Gastroesophageal sphincter (tissue), 3 donors: ENCODE measurements at regions not wholly inside any gene's neighbourhood (a gene's known extent, or its start where the extent isn't known, plus 50 kb on each side); places are given as distances from the start of the nearest gene placed in this dataset.

ENCODE experiments used
- CTCF ChIP-seq, 4 experiments: fragments of 200-600 bp in 2 of 4; fragments of 450-650 bp in 2 of 4; sonication (generic) in 1 of 4; IDR thresholded peaks; one replicate each; pipeline ENCODE4 v1.5.1; 2017 to 2019; ENCODE audit warnings: antibody characterized with exemption in 4 of 4, mild to moderate bottlenecking in 2 of 4, moderate library complexity in 2 of 4
- EP300 ChIP-seq: sonication (generic); formaldehyde crosslinking; IDR thresholded peaks from one replicate; pipeline ENCODE4 v1.6.1; 2017; ENCODE audit warnings: antibody characterized with exemption, mild to moderate bottlenecking
- POLR2A ChIP-seq, 2 donors: fragments of 450-650 bp; IDR thresholded peaks; one replicate each; pipeline ENCODE4 v1.6.1; 2017; ENCODE audit warnings: antibody characterized with exemption in 2 of 2, mild to moderate bottlenecking in 2 of 2, moderate library complexity in 1 of 2
- POLR2AphosphoS5 ChIP-seq: sonication (generic); formaldehyde crosslinking; IDR thresholded peaks from one replicate; pipeline ENCODE4 v1.6.1; 2017; ENCODE audit warnings: antibody characterized with exemption

- no peak for TF ChIP-seq CTCF (IDR thresholded peaks at IDR 0.05)
- TF ChIP-seq POLR2AphosphoS5: no peak
- TF ChIP-seq POLR2A (IDR thresholded peaks at IDR 0.05): no peak
- no peak for TF ChIP-seq EP300
Measured at GRCh38 chr9:29285818-29286217, 1712.5 kb upstream of the C9orf72 start.
